ENCODE measurements at regions not wholly inside any gene's neighbourhood (a gene's known extent, or its start where the extent isn't known, plus 50 kb on each side); places are given as distances from the start of the nearest gene placed in this dataset.

- intact Hi-C loops (cut with DNase I) = no loop called here
- Histone ChIP-seq H3K4me3 (no peak overlapping the region), H3K27ac (no peak overlapping the region), H3K4me1 (no peaks in the 10 kb centered on the region), H3K9me3 (peaks cover 12% of the 10 kb centered on the region), H3K36me3 (ENCODE audit: insufficient read depth in 1 of 2, low read depth in 1 of 2) (no peaks in the 10 kb centered on the region), H3K27me3 (ENCODE audit: insufficient read depth in 3 of 3, low read length in 2 of 3) (no peaks in the 10 kb centered on the region)
- no peak for TF ChIP-seq CTCF (IDR thresholded peaks at IDR 0.05)
- WGBS, 3 donors = 93 to 97% (median 96%) methylated on average over 3 of the region's 3 CpGs
- ATAC-seq (no peak), DNase-seq (no peak)
Observed at GRCh38 chr2:71773218-71773617, 319.9 kb downstream of the DYSF start.

GRCh38 chr2:71772510-71773172, 319.3 kb downstream of the DYSF start:
- H3K4me3 ChIP-seq = no peak overlapping the region
- 96 to 99% (median 97%) methylated on average over 4 of the region's 4 CpGs for WGBS, 3 donors
- H3K27me3 ChIP-seq (ENCODE audit: insufficient read depth in 3 of 3, low read length in 2 of 3) = no peaks in the 10 kb centered on the region
- peaks cover 12% of the 10 kb centered on the region for H3K9me3 ChIP-seq
- intact Hi-C loops (cut with DNase I) = no loop called here
- ATAC-seq = no peak
- H3K36me3 ChIP-seq (ENCODE audit: insufficient read depth in 1 of 2, low read depth in 1 of 2) = no peaks in the 10 kb centered on the region
- no peak for TF ChIP-seq CTCF (IDR thresholded peaks at IDR 0.05)
- DNase-seq = no peak
- H3K27ac ChIP-seq = no peak overlapping the region
- no peaks in the 10 kb centered on the region for H3K4me1 ChIP-seq

DNA sequence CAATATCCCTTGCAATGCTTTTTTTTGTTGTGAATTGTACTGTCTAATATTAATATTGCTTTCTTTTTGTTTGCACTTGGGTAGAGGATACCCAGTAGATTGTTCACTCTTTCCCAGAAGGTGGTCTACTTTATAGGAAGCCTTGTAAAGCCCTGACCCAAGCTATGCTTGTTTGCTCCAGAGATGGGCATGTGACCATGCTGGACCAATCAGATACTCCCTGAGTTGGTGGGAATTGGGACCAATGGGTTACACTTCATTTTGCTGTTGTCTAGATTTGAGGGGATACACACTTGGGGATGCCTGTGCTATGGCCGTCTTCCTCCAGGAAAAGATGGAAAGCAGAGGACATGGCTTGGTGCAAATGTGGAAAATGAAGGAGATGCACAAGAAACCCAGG, 314.3 kb downstream of the DYSF start:
- TF ChIP-seq CTCF (IDR thresholded peaks at IDR 0.05) = no peak
- intact Hi-C loops (cut with DNase I) = no loop called here
- ATAC-seq (no peak), DNase-seq (no peak)
- Histone ChIP-seq H3K36me3 (ENCODE audit: insufficient read depth in 1 of 2, low read depth in 1 of 2) (no peaks in the 10 kb centered on the region), H3K4me3 (no peak overlapping the region), H3K4me1 (no peaks in the 10 kb centered on the region), H3K27me3 (ENCODE audit: insufficient read depth in 3 of 3, low read length in 2 of 3) (no peaks in the 10 kb centered on the region), H3K27ac (no peak overlapping the region), H3K9me3 (peaks cover 12% of the 10 kb centered on the region)
- WGBS, 3 donors = 100% methylated on average over 1 of the region's 1 CpG

DNA sequence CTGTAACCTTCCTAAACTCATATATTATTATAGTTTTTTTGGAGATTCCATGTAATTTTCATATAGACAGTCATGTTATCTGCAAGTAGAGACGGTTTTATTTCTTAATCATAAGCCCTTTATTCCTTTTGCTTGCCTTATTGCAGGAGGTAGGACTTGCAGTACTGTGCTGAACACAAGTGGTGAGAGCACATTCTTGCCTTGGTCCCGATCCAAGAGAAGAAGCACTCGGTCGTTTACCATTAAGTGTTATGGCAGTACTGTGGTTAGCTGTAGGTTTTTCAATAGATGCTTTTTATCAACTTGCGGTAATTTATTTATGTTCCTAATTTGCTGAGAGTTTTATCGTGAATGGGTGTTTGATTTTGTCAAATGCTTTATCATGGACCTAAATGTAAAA, 305.7 kb downstream of the DYSF start:
- Histone ChIP-seq H3K9me3 (no peaks in the 10 kb centered on the region), H3K36me3 (ENCODE audit: insufficient read depth in 1 of 2, low read depth in 1 of 2) (no peaks in the 10 kb centered on the region), H3K4me3 (no peak overlapping the region), H3K27me3 (ENCODE audit: insufficient read depth in 3 of 3, low read length in 2 of 3) (no peaks in the 10 kb centered on the region), H3K4me1 (no peaks in the 10 kb centered on the region), H3K27ac (no peak overlapping the region)
- no peak for TF ChIP-seq CTCF (IDR thresholded peaks at IDR 0.05)
- WGBS, 3 donors = 60 to 61% (median 60%) methylated on average over 6 of the region's 6 CpGs
- intact Hi-C loops (cut with DNase I) = no loop called here
- DNase-seq (no peak), ATAC-seq (no peak)

GRCh38 chr2:71757351-71757750, 304.0 kb downstream of the DYSF start:
- DNase-seq (no peak), ATAC-seq (no peak)
- 87 to 91% (median 90%) methylated on average over 9 of the region's 9 CpGs for WGBS, 3 donors
- no peaks in the 10 kb centered on the region for H3K9me3 ChIP-seq
- no peaks in the 10 kb centered on the region for H3K27me3 ChIP-seq (ENCODE audit: insufficient read depth in 3 of 3, low read length in 2 of 3)
- no peaks in the 10 kb centered on the region for H3K36me3 ChIP-seq (ENCODE audit: insufficient read depth in 1 of 2, low read depth in 1 of 2)
- no peaks in the 10 kb centered on the region for H3K4me1 ChIP-seq
- H3K4me3 ChIP-seq = no peak overlapping the region
- TF ChIP-seq CTCF (IDR thresholded peaks at IDR 0.05) = no peak
- intact Hi-C loops (cut with DNase I) = no loop called here
- no peak overlapping the region for H3K27ac ChIP-seq

Data from psoas muscle (tissue), 7 donors.